ENCODE measurements at regions not wholly inside any gene's neighbourhood (a gene's known extent, or its start where the extent isn't known, plus 50 kb on each side); places are given as distances from the start of the nearest gene placed in this dataset.

- H3K9me3 ChIP-seq (ENCODE audit: control insufficient read depth, insufficient read depth, low read length), result peaks cover 3% of the 10 kb centered on the region; the same call in 1 of the 2 replicates
- H3K36me3 ChIP-seq (ENCODE audit: control insufficient read depth, insufficient read depth, low read length), result no peaks in the 10 kb centered on the region
- H4K91ac ChIP-seq (ENCODE audit: insufficient read depth, low read depth, low read length), result no peak overlapping the region
- H2BK20ac ChIP-seq (ENCODE audit: low read depth, low read length), result no peak overlapping the region
- H2BK5ac ChIP-seq (ENCODE audit: low read depth, low read length, poor library complexity, severe bottlenecking), result no peak overlapping the region
- H3K4me2 ChIP-seq (ENCODE audit: low read depth, low read length), result no peak overlapping the region
- no peak overlapping the region for H2BK120ac ChIP-seq (ENCODE audit: low read depth, low read length)
- ATAC-seq (ENCODE audit: low read depth), result no peak
- H3K27me3 ChIP-seq (ENCODE audit: control insufficient read depth, insufficient read depth, low read length), result no peaks in the 10 kb centered on the region
- no TSS peak for BruUV-seq (replicated peaks)
- TF ChIP-seq MAFK (IDR thresholded peaks at IDR 0.05; ENCODE audit: low read depth, low read length), result peak; percentile 34; the same call in 1 of the 2 replicates
- no peak for TF ChIP-seq RAD21 (IDR thresholded peaks at IDR 0.05; ENCODE audit: low read length)
- TF ChIP-seq, protein P1, sequence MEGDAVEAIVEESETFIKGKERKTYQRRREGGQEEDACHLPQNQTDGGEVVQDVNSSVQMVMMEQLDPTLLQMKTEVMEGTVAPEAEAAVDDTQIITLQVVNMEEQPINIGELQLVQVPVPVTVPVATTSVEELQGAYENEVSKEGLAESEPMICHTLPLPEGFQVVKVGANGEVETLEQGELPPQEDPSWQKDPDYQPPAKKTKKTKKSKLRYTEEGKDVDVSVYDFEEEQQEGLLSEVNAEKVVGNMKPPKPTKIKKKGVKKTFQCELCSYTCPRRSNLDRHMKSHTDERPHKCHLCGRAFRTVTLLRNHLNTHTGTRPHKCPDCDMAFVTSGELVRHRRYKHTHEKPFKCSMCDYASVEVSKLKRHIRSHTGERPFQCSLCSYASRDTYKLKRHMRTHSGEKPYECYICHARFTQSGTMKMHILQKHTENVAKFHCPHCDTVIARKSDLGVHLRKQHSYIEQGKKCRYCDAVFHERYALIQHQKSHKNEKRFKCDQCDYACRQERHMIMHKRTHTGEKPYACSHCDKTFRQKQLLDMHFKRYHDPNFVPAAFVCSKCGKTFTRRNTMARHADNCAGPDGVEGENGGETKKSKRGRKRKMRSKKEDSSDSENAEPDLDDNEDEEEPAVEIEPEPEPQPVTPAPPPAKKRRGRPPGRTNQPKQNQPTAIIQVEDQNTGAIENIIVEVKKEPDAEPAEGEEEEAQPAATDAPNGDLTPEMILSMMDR (conservative IDR thresholded peaks at IDR 0.05; ENCODE audit: low read depth, low read length), result no peak
- no peak for TF ChIP-seq BHLHE40 (IDR thresholded peaks at IDR 0.05; ENCODE audit: low read depth, low read length)
- no peak overlapping the region for H4K5ac ChIP-seq (ENCODE audit: low read depth, low read length)
- dilution Hi-C loops (cut with HindIII; ENCODE audit: low sequenced_read_pairs, unreplicated experiment), result no loop called here
- no peak for DNase-seq
- no peak overlapping the region for H2AK9ac ChIP-seq (replicated peaks; ENCODE audit: low read depth, low read length, poor library complexity)
- H3K27ac ChIP-seq (ENCODE audit: insufficient read depth, low read length), result no peak overlapping the region
- H3K4me3 ChIP-seq (ENCODE audit: insufficient read depth, low read depth, low read length), result no peak overlapping the region
- H3K9me1 ChIP-seq (ENCODE audit: insufficient read depth, low read length), result no peaks in the 10 kb centered on the region
- no peak overlapping the region for H3K23ac ChIP-seq (ENCODE audit: low read depth, low read length)
- no peak overlapping the region for H2AK5ac ChIP-seq (ENCODE audit: low read depth, low read length)
- POLR2A ChIA-PET (ENCODE audit: unreplicated experiment), result no interaction called here
- WGBS, 2 experiments (ENCODE audit: extremely low coverage in 2 of 2, insufficient read length in 1 of 2), result no CpG with 5 or more reads among the region's 2 CpGs
- no peak overlapping the region for H3K9ac ChIP-seq (ENCODE audit: low read depth, low read length)
- H2AFZ ChIP-seq (replicated peaks; ENCODE audit: low read length, poor library complexity), result no peak overlapping the region
- intact Hi-C loops (cut with micrococcal nuclease), result no loop called here
- H3K18ac ChIP-seq (ENCODE audit: low read depth, low read length), result no peak overlapping the region
- no peak overlapping the region for H4K8ac ChIP-seq (ENCODE audit: low read depth in 2 of 2, low read length in 2 of 2)
- H3K14ac ChIP-seq (replicated peaks; ENCODE audit: low read depth, low read length), result no peak overlapping the region
- no peak overlapping the region for H3K56ac ChIP-seq (ENCODE audit: extremely low read depth, insufficient read depth, low read length)
- CTCF ChIA-PET, result no interaction called here
- no peak overlapping the region for H3K4ac ChIP-seq (ENCODE audit: low read depth, low read length)
- no peak overlapping the region for H2BK15ac ChIP-seq (ENCODE audit: low read depth, low read length)
- no peaks in the 10 kb centered on the region for H4K20me1 ChIP-seq (ENCODE audit: insufficient read depth, low read length)
- no peaks in the 10 kb centered on the region for H3K79me1 ChIP-seq (ENCODE audit: low read depth in 1 of 2, low read length in 2 of 2)
- in situ Hi-C loops (cut with MboI; ENCODE audit: low sequenced_read_pairs), result no loop called here
- no peaks in the 10 kb centered on the region for H3K4me1 ChIP-seq (ENCODE audit: control insufficient read depth, insufficient read depth, low read length)
Observed at GRCh38 chr7:118404211-118404610, 179.7 kb downstream of the ANKRD7 start.

Measured in IMR-90 (cell line).